Thyroid gland (tissue), 4 donors: ENCODE measurements at regions not wholly inside any gene's neighbourhood (a gene's known extent, or its start where the extent isn't known, plus 50 kb on each side); places are given as distances from the start of the nearest gene placed in this dataset.

Experiments used
- DNase-seq, 2 donors: peaks; one replicate each; pipeline ENCODE4 v3.0.0-alpha.2; 2019
- H3K27ac ChIP-seq, 3 donors: fragments of 200-600 bp; sonication (generic); 1 replicate in 2 of 3; 2 replicates in 1 of 3; pipeline ENCODE4 v1.5.1; 2016 to 2019; ENCODE audit warnings: mild to moderate bottlenecking in 1 of 3, moderate library complexity in 1 of 3
- H3K27me3 ChIP-seq: fragments of 200-600 bp; sonication (generic); one replicate; pipeline ENCODE4 v1.5.1; 2019
- H3K36me3 ChIP-seq, 2 donors: fragments of 200-600 bp; sonication (generic); one replicate each; pipeline ENCODE4 v1.5.1; 2016 to 2019
- H3K4me1 ChIP-seq, 2 donors: fragments of 200-600 bp; sonication (generic); one replicate each; pipeline ENCODE4 v1.5.1; 2017 to 2019
- H3K4me3 ChIP-seq, 3 donors: fragments of 200-600 bp; sonication (generic); replicated peaks in 1 of 3; 1 replicate in 2 of 3; 2 replicates in 1 of 3; pipeline ENCODE4 v1.5.1; 2016; ENCODE audit warnings: mild to moderate bottlenecking in 1 of 3
- H3K9me3 ChIP-seq: fragments of 200-600 bp; sonication (generic); one replicate; pipeline ENCODE4 v1.5.1; 2017
- POLR2A ChIP-seq, 2 donors: fragments of 450-650 bp; IDR thresholded peaks; one replicate each; pipeline ENCODE4 v1.6.1; 2017; ENCODE audit warnings: antibody characterized with exemption in 2 of 2, mild to moderate bottlenecking in 2 of 2, moderate library complexity in 1 of 2
- WGBS, 2 donors: methylation state at CpG; one replicate each; pipeline ENCODE4 v1.1.5; 2017; 5-methylcytosine and 5-hydroxymethylcytosine counted together
- intact Hi-C: fragments of 100-400 bp; cut with DNase I; formaldehyde crosslinking; loops from one replicate; pipeline ENCODE4 v1.15.1; 2023
- TF ChIP-seq, protein P1 (sequence below), 6 experiments: fragments of 200-600 bp in 3 of 6; fragments of 450-650 bp in 3 of 6; sonication (generic) in 3 of 6; IDR thresholded peaks; one replicate each; pipeline ENCODE4 v1.5.1; 2016 to 2019; ENCODE audit warnings: antibody characterized with exemption in 6 of 6, mild to moderate bottlenecking in 2 of 6, inconsistent platforms in 1 of 6, moderate library complexity in 1 of 6

GRCh38 chr11:106280036-106280435 is 202.6 kb downstream of the AASDHPPT start:
- H3K36me3 ChIP-seq = no peaks in the 10 kb centered on the region
- no peak for DNase-seq
- H3K4me1 ChIP-seq = no peaks in the 10 kb centered on the region
- no peak overlapping the region for H3K27ac ChIP-seq
- TF ChIP-seq, protein P1, sequence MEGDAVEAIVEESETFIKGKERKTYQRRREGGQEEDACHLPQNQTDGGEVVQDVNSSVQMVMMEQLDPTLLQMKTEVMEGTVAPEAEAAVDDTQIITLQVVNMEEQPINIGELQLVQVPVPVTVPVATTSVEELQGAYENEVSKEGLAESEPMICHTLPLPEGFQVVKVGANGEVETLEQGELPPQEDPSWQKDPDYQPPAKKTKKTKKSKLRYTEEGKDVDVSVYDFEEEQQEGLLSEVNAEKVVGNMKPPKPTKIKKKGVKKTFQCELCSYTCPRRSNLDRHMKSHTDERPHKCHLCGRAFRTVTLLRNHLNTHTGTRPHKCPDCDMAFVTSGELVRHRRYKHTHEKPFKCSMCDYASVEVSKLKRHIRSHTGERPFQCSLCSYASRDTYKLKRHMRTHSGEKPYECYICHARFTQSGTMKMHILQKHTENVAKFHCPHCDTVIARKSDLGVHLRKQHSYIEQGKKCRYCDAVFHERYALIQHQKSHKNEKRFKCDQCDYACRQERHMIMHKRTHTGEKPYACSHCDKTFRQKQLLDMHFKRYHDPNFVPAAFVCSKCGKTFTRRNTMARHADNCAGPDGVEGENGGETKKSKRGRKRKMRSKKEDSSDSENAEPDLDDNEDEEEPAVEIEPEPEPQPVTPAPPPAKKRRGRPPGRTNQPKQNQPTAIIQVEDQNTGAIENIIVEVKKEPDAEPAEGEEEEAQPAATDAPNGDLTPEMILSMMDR (IDR thresholded peaks at IDR 0.05) = no peak
- no peak for TF ChIP-seq POLR2A (IDR thresholded peaks at IDR 0.05)
- no peak overlapping the region for H3K4me3 ChIP-seq
- H3K9me3 ChIP-seq = no peaks in the 10 kb centered on the region
- WGBS, 2 donors = 37 to 60% methylated on average over 1 of the region's 1 CpG
- intact Hi-C loops = no loop called here
- H3K27me3 ChIP-seq = no peaks in the 10 kb centered on the region

GRCh38 chr11:106281455-106282173 is 204.2 kb downstream of the AASDHPPT start:
- TF ChIP-seq, protein P1 (IDR thresholded peaks at IDR 0.05) = no peak
- no peak for TF ChIP-seq POLR2A (IDR thresholded peaks at IDR 0.05)
- H3K27ac ChIP-seq = no peak overlapping the region
- no peaks in the 10 kb centered on the region for H3K27me3 ChIP-seq
- no peak overlapping the region for H3K4me3 ChIP-seq
- no peaks in the 10 kb centered on the region for H3K9me3 ChIP-seq
- no peaks in the 10 kb centered on the region for H3K36me3 ChIP-seq
- WGBS, 2 donors = 96 to 98% methylated on average over 3 of the region's 3 CpGs
- intact Hi-C loops = no loop called here
- no peak for DNase-seq
- no peaks in the 10 kb centered on the region for H3K4me1 ChIP-seq

- Histone ChIP-seq H3K4me3 (no peak overlapping the region), H3K36me3 (no peaks in the 10 kb centered on the region), H3K4me1 (no peaks in the 10 kb centered on the region), H3K9me3 (no peaks in the 10 kb centered on the region), H3K27me3 (no peaks in the 10 kb centered on the region), H3K27ac (no peak overlapping the region)
- intact Hi-C loops = no loop called here
- TF ChIP-seq, protein P1 (IDR thresholded peaks at IDR 0.05) = no peak
- no peak for TF ChIP-seq POLR2A (IDR thresholded peaks at IDR 0.05)
- 52 to 59% methylated on average over 3 of the region's 3 CpGs for WGBS, 2 donors
- DNase-seq = no peak
Measured at GRCh38 chr11:106286881-106287504, 209.5 kb downstream of the AASDHPPT start.

- Histone ChIP-seq H3K36me3 (no peaks in the 10 kb centered on the region), H3K27ac (no peak overlapping the region), H3K4me1 (no peaks in the 10 kb centered on the region), H3K4me3 (no peak overlapping the region), H3K27me3 (no peaks in the 10 kb centered on the region), H3K9me3 (no peaks in the 10 kb centered on the region)
- DNase-seq = no peak
- 91 to 96% methylated on average over 3 of the region's 3 CpGs for WGBS, 2 donors
- no peak for TF ChIP-seq POLR2A (IDR thresholded peaks at IDR 0.05)
- TF ChIP-seq, protein P1 (IDR thresholded peaks at IDR 0.05) = no peak
- intact Hi-C loops = no loop called here
Measured at GRCh38 chr11:106288057-106288456, 210.6 kb downstream of the AASDHPPT start.

DNA sequence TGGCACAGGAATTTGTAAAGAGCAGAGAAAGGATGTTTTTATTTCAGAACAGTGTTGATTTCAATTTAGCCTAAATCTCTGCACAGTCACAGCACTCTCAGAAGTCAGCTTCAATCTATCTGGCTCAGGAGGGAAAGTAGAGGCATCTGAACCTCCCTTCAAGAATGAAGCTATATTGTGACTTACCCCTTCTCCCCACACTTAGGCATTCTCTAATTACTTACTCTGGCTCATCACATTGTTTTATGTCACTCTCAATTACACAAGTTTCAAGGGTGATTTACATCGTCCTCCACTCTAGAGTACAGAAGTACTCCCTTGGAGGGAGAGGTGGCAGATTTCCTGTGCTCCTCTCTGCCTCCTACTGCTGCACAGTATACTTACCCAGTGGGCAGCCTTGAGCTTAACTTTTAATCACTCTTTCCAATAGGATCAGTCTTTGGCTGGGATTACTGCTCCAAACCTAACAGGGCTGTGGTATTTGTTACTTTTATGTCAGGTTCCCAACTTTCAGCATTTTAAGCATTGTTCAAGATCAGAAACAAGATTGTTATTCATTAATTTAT is 211.4 kb downstream of the AASDHPPT start:
- no peaks in the 10 kb centered on the region for H3K9me3 ChIP-seq
- H3K27me3 ChIP-seq = no peaks in the 10 kb centered on the region
- intact Hi-C loops = no loop called here
- TF ChIP-seq POLR2A (IDR thresholded peaks at IDR 0.05) = no peak
- TF ChIP-seq, protein P1 (IDR thresholded peaks at IDR 0.05) = no peak
- DNase-seq = no peak
- H3K36me3 ChIP-seq = no peaks in the 10 kb centered on the region
- no peak overlapping the region for H3K4me3 ChIP-seq
- no peaks in the 10 kb centered on the region for H3K4me1 ChIP-seq
- H3K27ac ChIP-seq = no peak overlapping the region
- 48 to 72% methylated on average over 1 of the region's 1 CpG for WGBS, 2 donors
